GM12864 (cell line): ENCODE measurements at regions not wholly inside any gene's neighbourhood (a gene's known extent, or its start where the extent isn't known, plus 50 kb on each side); places are given as distances from the start of the nearest gene placed in this dataset.
"Not testable (repeated sequence)": the region's sequence is repeated elsewhere in the genome, so short reads cannot be mapped to it uniquely, and the experiment has no call there.

ENCODE experiments used
- DNase-seq: peaks from one replicate; pipeline ENCODE4 v3.0.0-alpha.2; 2011; ENCODE audit warnings: low read depth
- H3K4me3 ChIP-seq: 2 replicates; pipeline ENCODE4 v1.5.1; 2011; ENCODE audit warnings: mild to moderate bottlenecking, low read depth, low read length, control low read depth
- CTCF ChIP-seq: IDR thresholded peaks from 2 replicates; pipeline ENCODE4 v1.5.1; 2011; ENCODE audit warnings: low read depth, mild to moderate bottlenecking, moderate library complexity, low read length, control low read depth, inconsistent platforms; ENCODE audit errors: missing control alignments

DNA sequence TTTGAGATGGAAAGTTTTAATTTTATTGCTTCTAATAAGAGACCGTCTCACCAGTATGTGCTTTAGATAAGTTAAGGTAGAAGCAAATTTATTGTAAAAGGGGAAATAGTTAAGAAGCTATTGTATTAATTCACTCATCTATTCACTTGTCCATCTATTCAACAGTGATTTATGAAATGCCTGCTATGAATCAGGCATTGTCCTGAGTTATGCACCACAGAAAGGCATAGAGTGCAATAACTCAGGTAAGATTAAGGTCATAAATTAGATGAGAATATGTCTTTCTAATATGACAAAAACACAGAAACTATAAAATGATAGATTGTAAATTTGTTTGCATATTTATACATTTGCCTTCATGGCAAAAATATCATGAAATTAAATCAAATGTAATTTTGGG, 379.3 kb upstream of the PCDH15 start:
- DNase-seq: no peak

GRCh38 chr10:55174419-55174818, 373.4 kb upstream of the PCDH15 start:
- no peak for DNase-seq
- no peak for TF ChIP-seq CTCF
- H3K4me3 ChIP-seq: no peak overlapping the region

More for the DNA sequence above, 379.3 kb upstream of the PCDH15 start:
- TF ChIP-seq CTCF: no peak
- no peak overlapping the region for H3K4me3 ChIP-seq

DNA sequence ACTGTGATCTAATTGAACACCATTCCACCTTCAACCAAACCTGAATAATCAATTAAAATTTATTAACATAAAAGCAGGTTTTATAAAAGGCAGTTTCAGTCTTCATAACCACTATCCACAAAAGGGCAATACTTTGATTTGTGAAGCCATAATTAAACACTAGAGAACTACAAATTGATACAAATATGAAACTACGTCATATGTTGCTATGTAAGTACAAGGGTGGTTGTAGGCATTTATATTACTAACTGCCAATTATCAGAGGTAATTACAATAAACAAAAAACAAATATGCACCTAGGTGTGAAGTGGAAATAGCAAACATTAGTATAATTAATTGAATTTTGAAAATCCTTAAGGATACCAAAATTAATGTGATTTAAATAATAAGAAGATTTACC, 368.5 kb upstream of the PCDH15 start:
- TF ChIP-seq CTCF: no peak
- no peak overlapping the region for H3K4me3 ChIP-seq
- no peak for DNase-seq

DNA sequence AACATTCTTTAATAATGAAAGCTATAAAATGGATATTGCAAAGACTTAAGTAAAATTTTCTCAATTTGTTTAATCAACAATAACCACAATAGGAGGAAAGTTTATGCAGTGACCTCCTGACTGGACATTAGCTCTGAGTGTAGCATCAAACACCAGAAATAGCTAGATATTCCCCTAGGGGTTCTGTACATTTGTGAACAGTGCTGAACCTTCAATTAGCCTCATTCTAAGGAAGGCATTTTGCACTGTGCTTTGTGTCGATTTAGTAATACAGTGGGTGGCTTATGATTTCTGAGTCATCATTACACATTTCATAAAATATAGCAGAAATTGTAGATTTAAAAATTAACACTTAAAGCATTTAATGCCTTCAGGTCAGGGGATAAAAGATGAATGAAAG, 367.3 kb upstream of the PCDH15 start:
- H3K4me3 ChIP-seq: no peak overlapping the region
- DNase-seq: no peak
- no peak for TF ChIP-seq CTCF

DNA sequence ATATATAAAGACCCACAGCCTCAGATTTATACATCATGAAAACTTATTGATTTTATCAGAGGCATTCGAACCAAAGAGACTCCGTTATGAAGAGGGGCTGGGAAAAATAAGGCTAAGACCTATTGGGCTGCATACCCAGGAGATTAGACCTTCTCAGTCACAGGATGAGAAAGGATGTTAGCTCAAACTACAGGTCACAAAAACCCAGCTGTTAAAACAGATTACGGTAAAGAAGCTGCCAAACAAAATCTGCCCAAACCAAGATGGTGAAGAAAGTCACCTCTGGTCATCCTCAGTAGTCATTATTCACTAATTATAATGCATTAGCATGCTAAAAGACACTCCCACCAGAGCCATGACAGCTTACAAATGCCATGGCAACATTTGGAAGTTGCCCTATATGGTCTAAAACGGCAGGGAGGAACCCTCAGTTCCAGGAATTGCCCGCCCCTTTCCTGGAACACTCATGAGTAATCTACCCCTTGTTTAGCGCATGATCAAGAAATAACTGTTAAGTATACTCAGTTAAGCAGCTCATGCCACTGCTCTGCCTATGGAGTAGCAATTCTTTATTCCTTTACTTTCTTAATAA, 362.5 kb upstream of the PCDH15 start:
- no peak for TF ChIP-seq CTCF
- H3K4me3 ChIP-seq: no peak overlapping the region
- no peak for DNase-seq

DNA sequence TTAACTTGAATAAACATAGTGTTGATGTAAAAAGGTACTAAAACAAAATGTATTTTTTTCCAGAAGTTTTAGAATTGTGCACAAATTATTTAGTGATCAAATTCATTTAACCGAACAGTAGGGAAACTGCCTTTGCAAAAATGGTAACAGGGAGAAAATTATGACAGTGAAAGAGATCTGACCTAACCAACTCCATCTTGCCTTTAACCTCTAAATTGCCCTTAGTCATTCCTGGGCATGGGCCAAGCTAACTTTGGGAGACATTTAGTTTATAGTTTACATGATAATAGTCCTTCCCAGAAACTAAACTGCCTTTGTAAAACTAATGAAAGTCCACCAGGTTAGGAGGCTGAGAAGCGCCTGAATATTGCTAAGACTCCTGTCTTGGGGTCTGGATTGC, 361.3 kb upstream of the PCDH15 start:
- H3K4me3 ChIP-seq, DNase-seq: not testable (repeated sequence)

GRCh38 chr10:55160655-55161283, 359.7 kb upstream of the PCDH15 start:
- no peak for DNase-seq
- no peak overlapping the region for H3K4me3 ChIP-seq
- no peak for TF ChIP-seq CTCF
